ENCODE measurements at regions not wholly inside any gene's neighbourhood (a gene's known extent, or its start where the extent isn't known, plus 50 kb on each side); places are given as distances from the start of the nearest gene placed in this dataset.

DNA sequence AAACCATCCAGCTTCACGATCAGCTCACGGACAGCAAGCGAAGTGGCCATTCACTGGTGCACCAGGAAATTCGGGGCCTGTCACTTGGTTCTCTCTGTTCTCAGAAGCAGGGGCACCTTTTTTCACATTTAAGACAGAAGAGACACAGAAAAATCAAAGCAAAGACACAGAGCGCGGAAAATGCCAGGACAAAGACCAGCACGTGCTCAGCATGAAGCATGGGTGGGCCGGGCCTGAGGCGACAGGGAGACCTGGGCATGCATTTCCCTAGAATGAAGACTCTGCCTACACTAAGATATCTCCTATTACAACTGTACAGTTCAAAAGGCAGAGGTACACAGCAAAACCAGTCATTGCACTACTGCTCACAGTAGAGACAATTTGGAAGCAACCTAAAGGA, 117.4 kb upstream of the ID2 start:
- H3K27me3 ChIP-seq: no peaks in the 10 kb centered on the region
- H3K9me3 ChIP-seq (replicated peaks in 1 of 3): no peaks in the 10 kb centered on the region
- DNase-seq: peak in 1 of 7 donors; percentile 8
- TF ChIP-seq, protein P1, sequence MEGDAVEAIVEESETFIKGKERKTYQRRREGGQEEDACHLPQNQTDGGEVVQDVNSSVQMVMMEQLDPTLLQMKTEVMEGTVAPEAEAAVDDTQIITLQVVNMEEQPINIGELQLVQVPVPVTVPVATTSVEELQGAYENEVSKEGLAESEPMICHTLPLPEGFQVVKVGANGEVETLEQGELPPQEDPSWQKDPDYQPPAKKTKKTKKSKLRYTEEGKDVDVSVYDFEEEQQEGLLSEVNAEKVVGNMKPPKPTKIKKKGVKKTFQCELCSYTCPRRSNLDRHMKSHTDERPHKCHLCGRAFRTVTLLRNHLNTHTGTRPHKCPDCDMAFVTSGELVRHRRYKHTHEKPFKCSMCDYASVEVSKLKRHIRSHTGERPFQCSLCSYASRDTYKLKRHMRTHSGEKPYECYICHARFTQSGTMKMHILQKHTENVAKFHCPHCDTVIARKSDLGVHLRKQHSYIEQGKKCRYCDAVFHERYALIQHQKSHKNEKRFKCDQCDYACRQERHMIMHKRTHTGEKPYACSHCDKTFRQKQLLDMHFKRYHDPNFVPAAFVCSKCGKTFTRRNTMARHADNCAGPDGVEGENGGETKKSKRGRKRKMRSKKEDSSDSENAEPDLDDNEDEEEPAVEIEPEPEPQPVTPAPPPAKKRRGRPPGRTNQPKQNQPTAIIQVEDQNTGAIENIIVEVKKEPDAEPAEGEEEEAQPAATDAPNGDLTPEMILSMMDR (IDR thresholded peaks at IDR 0.05): no peak
- TF ChIP-seq POLR2A (IDR thresholded peaks at IDR 0.05): no peak
- 97% methylated on average over 9 of the region's 9 CpGs for WGBS, 4 donors
- H3K36me3 ChIP-seq (replicated peaks in 1 of 2): no peaks in the 10 kb centered on the region
- H3K4me1 ChIP-seq (replicated peaks in 1 of 2): no peaks in the 10 kb centered on the region
- no peak overlapping the region for H3K27ac ChIP-seq
- intact Hi-C loops (cut with DNase I): no loop called here
- H3K4me3 ChIP-seq: no peak overlapping the region

DNA sequence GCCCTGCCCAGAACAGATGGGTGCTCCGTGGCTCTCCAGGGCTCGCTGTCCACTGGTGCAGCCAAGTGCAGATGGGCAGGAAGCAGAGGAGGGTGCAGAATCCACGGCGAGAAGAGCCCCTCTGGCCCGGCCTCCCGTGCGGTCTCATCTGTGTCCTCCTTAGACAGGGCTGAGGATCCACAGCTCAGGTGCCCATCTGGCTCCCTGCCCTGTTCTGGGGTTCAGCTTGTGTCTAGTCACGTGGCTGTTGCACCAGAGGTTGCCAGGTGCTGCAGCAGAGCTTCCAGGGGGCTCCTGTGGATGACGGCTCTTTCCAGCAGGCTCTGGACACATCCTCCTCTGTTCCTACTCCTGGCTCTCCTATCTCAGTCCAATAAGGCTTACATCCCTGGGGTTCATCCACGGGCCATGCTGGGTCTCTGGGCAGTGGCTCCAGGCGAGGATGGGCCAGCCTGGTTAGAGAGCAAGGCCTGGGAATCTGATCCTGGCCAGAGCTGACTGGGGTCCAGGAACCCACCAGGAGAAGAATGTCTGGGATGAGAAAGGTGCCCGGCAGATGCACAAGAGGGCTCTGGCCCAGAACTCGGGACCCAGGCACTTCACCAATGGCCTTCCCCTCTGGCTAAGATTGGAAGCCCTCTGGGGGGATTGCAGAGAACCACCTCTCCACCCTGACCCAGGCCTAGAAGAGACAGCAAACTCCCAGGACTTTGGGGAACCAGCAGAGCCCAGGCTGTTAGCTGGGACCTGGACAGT, 116.3 kb upstream of the ID2 start:
- intact Hi-C loops (cut with DNase I): no loop called here
- H3K4me3 ChIP-seq: no peak overlapping the region
- no peak overlapping the region for H3K27ac ChIP-seq
- no peaks in the 10 kb centered on the region for H3K4me1 ChIP-seq (replicated peaks in 1 of 2)
- H3K27me3 ChIP-seq: no peaks in the 10 kb centered on the region
- H3K9me3 ChIP-seq (replicated peaks in 1 of 3): no peaks in the 10 kb centered on the region
- TF ChIP-seq, protein P1 (IDR thresholded peaks at IDR 0.05): no peak
- TF ChIP-seq POLR2A (IDR thresholded peaks at IDR 0.05): no peak
- WGBS, 4 donors: 91 to 100% (median 94%) methylated on average over 4 to 13 of the region's 13 CpGs
- no peaks in the 10 kb centered on the region for H3K36me3 ChIP-seq (replicated peaks in 1 of 2)
- DNase-seq: peak in 4 of 7 donors; percentile 9 to 41 (median 14)

DNA sequence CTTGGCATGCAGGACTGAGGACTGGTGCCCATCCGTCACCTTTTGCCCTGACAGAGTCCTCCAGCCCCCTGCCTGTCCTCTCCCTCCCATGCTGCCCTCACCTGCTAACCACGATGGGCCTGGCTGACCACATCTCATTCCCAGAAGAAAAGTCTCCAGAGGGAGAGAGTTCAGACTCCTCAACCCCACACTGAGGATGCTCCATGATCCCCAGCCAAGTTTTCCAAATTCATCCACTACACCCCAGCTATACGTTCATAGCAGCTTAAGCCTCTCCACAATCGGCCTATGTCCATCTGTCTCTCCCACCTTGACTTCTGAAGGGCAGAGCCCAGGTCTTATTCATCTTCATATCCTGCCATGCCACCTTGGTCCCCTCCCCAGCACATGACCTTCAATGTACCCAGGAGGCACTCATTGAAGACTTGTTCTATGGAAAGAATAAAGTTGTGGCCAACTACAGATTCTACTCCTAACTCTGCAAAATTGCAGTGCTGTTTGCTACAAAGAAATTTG, 115.6 kb upstream of the ID2 start:
- H3K4me3 ChIP-seq: no peak overlapping the region
- H3K36me3 ChIP-seq (replicated peaks in 1 of 2): no peaks in the 10 kb centered on the region
- DNase-seq: peak in 1 of 7 donors; percentile 20
- WGBS, 4 donors: 83 to 100% (median 86%) methylated on average over 3 to 4 of the region's 4 CpGs
- no peaks in the 10 kb centered on the region for H3K27me3 ChIP-seq
- intact Hi-C loops (cut with DNase I): no loop called here
- H3K4me1 ChIP-seq (replicated peaks in 1 of 2): no peaks in the 10 kb centered on the region
- TF ChIP-seq POLR2A (IDR thresholded peaks at IDR 0.05): no peak
- TF ChIP-seq, protein P1 (IDR thresholded peaks at IDR 0.05): no peak
- no peak overlapping the region for H3K27ac ChIP-seq
- H3K9me3 ChIP-seq (replicated peaks in 1 of 3): no peaks in the 10 kb centered on the region

- Histone ChIP-seq H3K4me3 (no peak overlapping the region), H3K36me3 (replicated peaks in 1 of 2) (no peaks in the 10 kb centered on the region), H3K27ac (no peak overlapping the region), H3K9me3 (replicated peaks in 1 of 3) (no peaks in the 10 kb centered on the region), H3K4me1 (replicated peaks in 1 of 2) (no peaks in the 10 kb centered on the region), H3K27me3 (no peaks in the 10 kb centered on the region)
- peak in 1 of 7 donors; percentile 9 for DNase-seq
- TF ChIP-seq, protein P1 (IDR thresholded peaks at IDR 0.05): no peak
- TF ChIP-seq POLR2A (IDR thresholded peaks at IDR 0.05): no peak
- WGBS, 4 donors: 85 to 97% (median 90%) methylated on average over 11 to 15 of the region's 15 CpGs
- intact Hi-C loops (cut with DNase I): no loop called here
Observed at GRCh38 chr2:8566774-8567468, 114.9 kb upstream of the ID2 start.

Measured in adrenal gland (tissue), 9 donors.